Osteoblast (primary cell): ENCODE measurements at regions not wholly inside any gene's neighbourhood (a gene's known extent, or its start where the extent isn't known, plus 50 kb on each side); places are given as distances from the start of the nearest gene placed in this dataset.

Source experiments
- DNase-seq: peaks from one replicate; pipeline ENCODE4 v3.0.0; 2011; ENCODE audit warnings: low spot score, mixed read lengths; ENCODE audit not compliant: insufficient read length; ENCODE audit errors: missing footprints
- H2AFZ ChIP-seq: 2 replicates; pipeline ENCODE4 v1.6.0; 2011; ENCODE audit warnings: mild to moderate bottlenecking, low read length
- H3K27ac ChIP-seq: 2 replicates; pipeline ENCODE4 v1.5.1; 2011; ENCODE audit warnings: mild to moderate bottlenecking, low read depth, low read length, moderate library complexity
- H3K27me3 ChIP-seq: 2 replicates; pipeline ENCODE4 v1.6.0; 2012; ENCODE audit warnings: mild to moderate bottlenecking, control low read depth, inconsistent platforms, low read length, moderate library complexity; ENCODE audit not compliant: insufficient read depth
- H3K36me3 ChIP-seq: 2 replicates; pipeline ENCODE4 v1.5.1; 2011; ENCODE audit warnings: mild to moderate bottlenecking, low read length, control low read depth, moderate library complexity; ENCODE audit not compliant: insufficient read depth
- H3K4me1 ChIP-seq: 2 replicates; pipeline ENCODE4 v1.5.1; 2011; ENCODE audit warnings: mild to moderate bottlenecking, low read length, control low read depth, moderate library complexity; ENCODE audit not compliant: insufficient read depth
- H3K4me2 ChIP-seq: 2 replicates; pipeline ENCODE4 v1.6.0; 2011; ENCODE audit warnings: mild to moderate bottlenecking, low read length; ENCODE audit not compliant: insufficient read depth
- H3K4me3 ChIP-seq: fragments of 200-600 bp; sonication (generic); 3 replicates; pipeline ENCODE4 v1.5.1; 2012; ENCODE audit warnings: mild to moderate bottlenecking, low read length, inconsistent platforms; ENCODE audit not compliant: insufficient read depth
- H3K79me2 ChIP-seq: 2 replicates; pipeline ENCODE4 v1.6.0; 2012; ENCODE audit warnings: mild to moderate bottlenecking, low read length, control low read depth, inconsistent platforms; ENCODE audit not compliant: insufficient read depth
- H3K9me3 ChIP-seq: 2 replicates; pipeline ENCODE4 v1.5.1; 2011; ENCODE audit warnings: low read depth, low read length, control low read depth
- H4K20me1 ChIP-seq: 2 replicates; pipeline ENCODE4 v1.6.0; 2012; ENCODE audit warnings: mild to moderate bottlenecking, low read length, control low read depth; ENCODE audit not compliant: insufficient read depth
- TF ChIP-seq, protein P1 (sequence below): IDR thresholded peaks from 2 replicates; pipeline ENCODE4 v1.5.1; 2011; ENCODE audit warnings: mild to moderate bottlenecking, low read depth, low read length, moderate library complexity; ENCODE audit errors: extremely low read depth

GRCh38 chr14:98162856-98163805 lies 1108.9 kb downstream of the BCL11B start:
- no peaks in the 10 kb centered on the region for H3K27me3 ChIP-seq
- no peaks in the 10 kb centered on the region for H3K36me3 ChIP-seq
- no peak overlapping the region for H3K27ac ChIP-seq
- peak; percentile 65 for DNase-seq
- H3K79me2 ChIP-seq, result no peaks in the 10 kb centered on the region
- no peak overlapping the region for H3K4me2 ChIP-seq
- no peaks in the 10 kb centered on the region for H4K20me1 ChIP-seq
- TF ChIP-seq, protein P1, sequence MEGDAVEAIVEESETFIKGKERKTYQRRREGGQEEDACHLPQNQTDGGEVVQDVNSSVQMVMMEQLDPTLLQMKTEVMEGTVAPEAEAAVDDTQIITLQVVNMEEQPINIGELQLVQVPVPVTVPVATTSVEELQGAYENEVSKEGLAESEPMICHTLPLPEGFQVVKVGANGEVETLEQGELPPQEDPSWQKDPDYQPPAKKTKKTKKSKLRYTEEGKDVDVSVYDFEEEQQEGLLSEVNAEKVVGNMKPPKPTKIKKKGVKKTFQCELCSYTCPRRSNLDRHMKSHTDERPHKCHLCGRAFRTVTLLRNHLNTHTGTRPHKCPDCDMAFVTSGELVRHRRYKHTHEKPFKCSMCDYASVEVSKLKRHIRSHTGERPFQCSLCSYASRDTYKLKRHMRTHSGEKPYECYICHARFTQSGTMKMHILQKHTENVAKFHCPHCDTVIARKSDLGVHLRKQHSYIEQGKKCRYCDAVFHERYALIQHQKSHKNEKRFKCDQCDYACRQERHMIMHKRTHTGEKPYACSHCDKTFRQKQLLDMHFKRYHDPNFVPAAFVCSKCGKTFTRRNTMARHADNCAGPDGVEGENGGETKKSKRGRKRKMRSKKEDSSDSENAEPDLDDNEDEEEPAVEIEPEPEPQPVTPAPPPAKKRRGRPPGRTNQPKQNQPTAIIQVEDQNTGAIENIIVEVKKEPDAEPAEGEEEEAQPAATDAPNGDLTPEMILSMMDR, result no peak
- no peaks in the 10 kb centered on the region for H3K9me3 ChIP-seq
- H3K4me1 ChIP-seq, result no peaks in the 10 kb centered on the region
- no peak overlapping the region for H3K4me3 ChIP-seq
- no peak overlapping the region for H2AFZ ChIP-seq

- Histone ChIP-seq H3K79me2 (no peaks in the 10 kb centered on the region), H2AFZ (no peak overlapping the region), H3K4me3 (no peak overlapping the region), H3K4me2 (no peak overlapping the region), H3K36me3 (no peaks in the 10 kb centered on the region), H4K20me1 (no peaks in the 10 kb centered on the region), H3K27me3 (no peaks in the 10 kb centered on the region), H3K9me3 (no peaks in the 10 kb centered on the region), H3K27ac (no peak overlapping the region), H3K4me1 (no peaks in the 10 kb centered on the region)
- TF ChIP-seq, protein P1, result no peak
- DNase-seq, result peak; percentile 44
Observed at GRCh38 chr14:98163873-98164272, 1108.1 kb downstream of the BCL11B start.

GRCh38 chr14:98165976-98166375 lies 1106.0 kb downstream of the BCL11B start:
- DNase-seq, result no peak
- no peaks in the 10 kb centered on the region for H3K27me3 ChIP-seq
- TF ChIP-seq, protein P1, result no peak
- H3K4me1 ChIP-seq, result no peaks in the 10 kb centered on the region
- H3K4me3 ChIP-seq, result no peak overlapping the region
- H2AFZ ChIP-seq, result no peak overlapping the region
- no peaks in the 10 kb centered on the region for H3K9me3 ChIP-seq
- no peak overlapping the region for H3K27ac ChIP-seq
- H3K36me3 ChIP-seq, result no peaks in the 10 kb centered on the region
- no peak overlapping the region for H3K4me2 ChIP-seq
- no peaks in the 10 kb centered on the region for H3K79me2 ChIP-seq
- no peaks in the 10 kb centered on the region for H4K20me1 ChIP-seq

- Histone ChIP-seq H3K4me3 (no peak overlapping the region), H3K27me3 (no peaks in the 10 kb centered on the region), H2AFZ (no peak overlapping the region), H3K4me1 (no peaks in the 10 kb centered on the region), H3K36me3 (no peaks in the 10 kb centered on the region), H3K4me2 (no peak overlapping the region), H3K9me3 (no peaks in the 10 kb centered on the region), H3K79me2 (no peaks in the 10 kb centered on the region), H3K27ac (no peak overlapping the region), H4K20me1 (no peaks in the 10 kb centered on the region)
- DNase-seq, result no peak
- TF ChIP-seq, protein P1, result no peak
Observed at GRCh38 chr14:98167275-98167674, 1104.7 kb downstream of the BCL11B start.
